Testis (tissue), 2 donors: ENCODE measurements at regions not wholly inside any gene's neighbourhood (a gene's known extent, or its start where the extent isn't known, plus 50 kb on each side); places are given as distances from the start of the nearest gene placed in this dataset.

Source experiments
- POLR2A ChIP-seq: fragments of 450-650 bp; IDR thresholded peaks from one replicate; pipeline ENCODE4 v1.6.1; 2017; ENCODE audit warnings: antibody characterized with exemption, mild to moderate bottlenecking, moderate library complexity
- TF ChIP-seq, protein P1 (sequence below), 3 experiments: fragments of 450-650 bp in 2 of 3; fragments of 200-600 bp in 1 of 3; sonication (generic) in 1 of 3; IDR thresholded peaks; one replicate each; pipeline ENCODE4 v1.5.1; 2016 to 2019; ENCODE audit warnings: antibody characterized with exemption in 3 of 3, mild to moderate bottlenecking in 2 of 3, moderate library complexity in 1 of 3

DNA sequence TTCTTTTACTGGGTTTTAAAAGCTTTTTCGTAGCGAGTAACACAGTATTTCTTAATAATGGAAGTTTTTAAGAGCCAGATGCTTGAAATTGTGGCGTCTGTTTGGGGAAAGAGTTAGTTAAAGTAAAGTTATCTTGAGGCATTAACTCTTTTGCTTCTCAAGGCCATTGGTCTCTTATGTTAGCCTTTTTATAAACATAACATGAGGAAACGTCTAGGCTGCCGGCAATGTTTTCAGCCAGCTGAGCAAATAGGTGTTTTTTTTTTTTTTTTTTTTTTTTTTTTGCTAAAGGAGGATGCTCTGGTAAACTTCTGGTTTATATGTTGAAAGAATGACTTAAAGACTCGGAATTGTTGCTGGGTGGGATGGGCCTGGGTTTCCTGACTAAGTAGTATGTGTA, 51.1 kb upstream of the RBMX start:
- TF ChIP-seq, protein P1, sequence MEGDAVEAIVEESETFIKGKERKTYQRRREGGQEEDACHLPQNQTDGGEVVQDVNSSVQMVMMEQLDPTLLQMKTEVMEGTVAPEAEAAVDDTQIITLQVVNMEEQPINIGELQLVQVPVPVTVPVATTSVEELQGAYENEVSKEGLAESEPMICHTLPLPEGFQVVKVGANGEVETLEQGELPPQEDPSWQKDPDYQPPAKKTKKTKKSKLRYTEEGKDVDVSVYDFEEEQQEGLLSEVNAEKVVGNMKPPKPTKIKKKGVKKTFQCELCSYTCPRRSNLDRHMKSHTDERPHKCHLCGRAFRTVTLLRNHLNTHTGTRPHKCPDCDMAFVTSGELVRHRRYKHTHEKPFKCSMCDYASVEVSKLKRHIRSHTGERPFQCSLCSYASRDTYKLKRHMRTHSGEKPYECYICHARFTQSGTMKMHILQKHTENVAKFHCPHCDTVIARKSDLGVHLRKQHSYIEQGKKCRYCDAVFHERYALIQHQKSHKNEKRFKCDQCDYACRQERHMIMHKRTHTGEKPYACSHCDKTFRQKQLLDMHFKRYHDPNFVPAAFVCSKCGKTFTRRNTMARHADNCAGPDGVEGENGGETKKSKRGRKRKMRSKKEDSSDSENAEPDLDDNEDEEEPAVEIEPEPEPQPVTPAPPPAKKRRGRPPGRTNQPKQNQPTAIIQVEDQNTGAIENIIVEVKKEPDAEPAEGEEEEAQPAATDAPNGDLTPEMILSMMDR (IDR thresholded peaks at IDR 0.05) = no peak
- TF ChIP-seq POLR2A = no peak
